RPMI8226 (cell line): ENCODE measurements at regions not wholly inside any gene's neighbourhood (a gene's known extent, or its start where the extent isn't known, plus 50 kb on each side); places are given as distances from the start of the nearest gene placed in this dataset.

Source experiments
- DNase-seq: peaks from one replicate; pipeline ENCODE4 v3.0.0-alpha.2; 2015

DNA sequence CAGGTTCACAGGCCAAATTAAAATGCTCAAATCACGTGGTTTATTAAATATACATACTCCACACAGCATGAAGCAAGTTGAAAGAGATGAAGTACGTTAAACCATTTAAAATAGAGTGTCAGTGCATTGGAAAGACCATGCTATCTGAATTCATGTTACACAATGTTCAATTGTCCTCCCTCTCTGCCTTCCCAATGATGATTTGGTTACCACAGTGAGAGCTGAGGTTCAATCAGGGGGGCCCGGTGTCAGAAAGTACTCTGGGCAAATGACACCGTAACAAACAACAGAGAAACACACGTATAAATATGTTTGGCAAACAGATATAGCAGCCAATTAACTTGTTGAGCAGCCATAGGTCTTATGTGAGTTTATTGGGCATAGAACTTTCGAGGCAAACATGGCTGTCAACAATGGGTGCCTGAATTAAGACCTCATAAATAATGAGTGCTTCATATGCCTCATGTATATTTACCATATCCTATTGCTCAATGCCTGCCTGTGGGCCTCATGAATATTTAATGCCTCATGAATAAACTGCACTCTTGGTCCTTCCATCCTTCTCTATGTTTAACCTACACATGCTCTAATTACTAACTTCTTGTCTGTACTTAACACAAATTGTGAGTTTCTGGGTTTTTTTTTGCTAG, 641.5 kb downstream of the PLOD2 start:
- no peak for DNase-seq

DNA sequence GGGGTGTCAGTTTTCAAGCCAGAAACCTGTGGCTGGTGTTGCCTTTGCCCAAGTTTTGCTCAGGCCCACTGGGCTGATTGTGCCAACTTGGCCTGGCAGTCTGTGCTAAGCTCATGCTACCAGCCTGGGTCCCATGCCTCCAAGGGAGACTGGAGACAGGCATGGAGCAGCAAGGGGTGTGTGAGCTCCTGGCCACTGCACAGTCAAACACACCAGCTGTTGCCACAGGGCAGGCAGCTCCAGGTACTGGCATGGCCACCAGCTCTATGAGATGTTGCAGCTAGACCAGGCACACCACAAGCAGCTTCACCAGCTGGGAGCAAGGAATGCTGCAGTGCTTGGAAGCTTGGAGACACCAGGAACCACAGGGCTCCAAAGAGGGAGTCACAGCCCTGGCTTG, 638.8 kb downstream of the PLOD2 start:
- no peak for DNase-seq

DNA sequence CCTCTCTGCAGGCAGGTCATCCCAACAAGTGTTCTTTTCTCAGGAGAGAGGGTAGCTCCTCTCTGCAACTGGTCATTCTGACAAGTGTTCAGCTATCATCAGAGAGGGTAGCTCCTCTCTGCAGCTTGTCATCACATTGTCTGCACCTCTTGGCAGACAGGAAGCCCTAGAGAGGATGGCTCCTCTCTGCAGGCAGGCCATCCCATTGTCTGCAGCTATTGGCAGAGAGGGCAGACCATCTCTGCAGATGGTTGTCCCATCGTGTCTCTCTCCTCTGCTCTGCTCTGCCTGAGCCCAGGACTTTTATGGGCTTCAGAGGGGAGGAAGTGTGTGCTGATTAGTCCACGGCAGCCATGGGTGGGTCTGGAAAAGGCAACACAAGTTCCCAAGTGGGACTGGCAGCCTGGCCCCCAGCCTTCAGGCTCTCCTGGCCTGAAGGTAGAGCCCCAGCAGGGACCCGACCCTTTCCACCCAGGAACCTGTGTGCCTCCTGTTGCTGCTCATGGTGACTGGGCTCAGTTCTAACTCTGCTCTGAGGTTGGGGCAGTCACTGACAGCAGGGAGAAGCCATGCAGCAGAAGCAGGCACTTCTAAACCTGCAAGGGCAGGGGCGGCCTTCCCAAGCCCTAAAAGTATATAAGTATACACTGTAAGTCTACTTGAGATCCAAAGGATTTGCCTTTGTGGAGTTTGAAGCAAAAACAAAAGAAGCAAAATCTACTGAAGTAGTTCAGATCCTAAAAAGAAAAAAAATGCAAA, 637.9 kb downstream of the PLOD2 start:
- DNase-seq = no peak

DNA sequence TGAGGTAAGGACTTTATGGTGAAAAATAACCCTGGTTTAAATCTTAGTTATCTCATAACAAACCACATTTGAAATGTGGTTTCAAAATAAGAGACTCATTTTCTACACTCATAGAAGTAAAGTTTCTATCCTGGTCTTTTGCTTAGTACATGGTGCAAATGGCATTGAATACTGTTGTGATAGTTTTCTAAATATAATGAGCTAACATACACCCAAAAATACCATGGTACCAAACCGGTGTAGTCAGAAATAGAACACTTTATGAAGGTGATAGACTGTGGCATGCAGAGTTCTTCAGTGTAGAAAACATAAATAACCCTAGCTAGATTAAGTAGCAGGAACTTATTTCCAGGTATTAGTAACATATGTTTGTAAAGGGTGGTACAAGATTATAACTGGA, 629.4 kb downstream of the PLOD2 start:
- DNase-seq = no peak

DNA sequence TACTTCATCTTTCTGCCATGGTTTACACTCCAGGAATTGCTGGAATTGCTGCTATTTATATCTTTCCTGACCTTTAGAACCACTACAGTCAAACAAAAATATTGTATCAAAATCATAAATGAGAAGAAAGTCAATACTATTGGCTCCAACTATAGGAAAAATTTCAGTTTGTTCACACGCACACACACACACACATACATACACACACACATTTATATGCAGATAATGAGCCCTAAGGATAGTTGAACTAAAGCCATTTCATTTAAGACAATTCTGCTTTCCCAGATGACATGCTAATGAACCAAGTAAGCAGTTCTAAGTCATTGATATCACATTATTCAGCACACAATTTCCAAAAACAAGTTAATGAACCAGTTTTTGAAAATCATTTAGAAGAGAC, 627.3 kb downstream of the PLOD2 start:
- no peak for DNase-seq

DNA sequence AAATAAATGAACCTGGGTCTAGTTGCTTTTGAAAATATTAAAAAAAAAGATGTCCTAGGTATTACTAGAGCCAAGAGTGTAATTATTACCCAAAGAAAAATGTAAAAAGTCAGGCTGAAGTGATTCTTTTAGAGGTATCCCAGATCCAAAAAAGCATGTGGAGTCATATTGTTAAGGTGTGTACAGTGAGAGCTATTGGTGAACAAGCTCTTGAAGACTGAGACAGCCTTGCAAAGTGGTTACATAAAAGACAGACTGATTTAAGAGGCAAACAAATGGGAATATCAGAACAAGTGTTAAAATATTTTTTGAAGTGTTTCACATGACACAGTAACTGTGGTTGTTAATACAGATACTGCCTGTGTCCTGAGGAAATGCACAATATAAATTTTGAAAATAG, 624.5 kb downstream of the PLOD2 start:
- no peak for DNase-seq

DNA sequence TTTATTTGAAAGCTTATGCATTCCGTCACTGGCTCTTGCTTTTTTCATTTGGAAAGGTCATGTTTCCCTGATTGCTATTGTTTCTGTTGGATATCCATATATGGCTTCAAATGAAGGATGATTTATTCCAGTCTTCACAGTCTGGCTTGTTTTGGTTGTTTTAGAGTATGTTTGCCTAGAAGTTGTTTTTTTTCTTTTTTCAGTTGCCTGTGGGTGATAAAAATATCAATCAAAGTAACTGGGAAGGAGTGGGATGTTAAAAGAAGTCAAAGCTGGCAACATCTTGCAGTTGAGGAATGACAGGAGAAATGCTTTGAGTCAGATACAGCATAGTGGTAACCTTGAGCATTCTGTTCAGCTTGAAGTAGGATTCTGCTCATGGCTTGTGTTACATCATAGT, 610.5 kb downstream of the PLOD2 start:
- no peak for DNase-seq

DNA sequence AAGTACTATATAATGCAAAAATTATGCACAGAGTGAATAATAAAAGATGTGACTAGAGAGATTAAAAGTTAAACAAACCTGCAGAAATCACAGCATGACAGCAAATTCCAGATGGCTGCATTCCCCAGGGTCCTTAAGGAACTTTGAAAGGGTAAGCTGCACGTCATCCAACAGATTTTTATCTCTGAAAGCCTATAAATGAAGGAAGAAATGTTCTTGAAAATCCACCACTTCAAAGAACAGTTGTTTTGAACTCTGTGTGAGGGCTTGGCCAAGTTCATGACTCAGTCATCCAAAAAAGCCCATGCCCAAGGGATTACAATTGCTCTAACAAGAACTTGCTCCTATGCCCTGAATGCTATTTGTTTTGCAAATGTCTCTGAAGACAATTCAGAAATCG, 603.6 kb downstream of the PLOD2 start:
- DNase-seq = no peak

DNA sequence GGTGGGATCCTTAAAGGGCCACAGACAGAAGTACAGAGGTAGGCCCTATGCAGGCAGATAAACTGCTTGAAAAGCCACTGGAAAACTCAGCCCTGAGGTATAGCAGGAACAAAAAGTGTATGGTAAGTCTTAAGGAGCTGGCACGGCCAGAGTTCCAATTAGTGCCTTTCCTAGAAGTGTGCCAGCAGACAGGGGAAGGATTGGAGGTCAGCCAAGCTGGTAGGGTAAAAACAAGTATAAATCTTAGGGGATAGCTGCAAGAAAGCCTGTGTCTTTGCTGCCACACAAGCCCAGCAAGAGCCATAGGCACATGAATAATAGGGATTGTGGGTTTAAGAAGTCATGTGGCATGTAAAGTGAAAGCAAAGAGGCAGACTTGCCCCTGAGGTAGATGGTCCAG, 582.5 kb downstream of the PLOD2 start:
- peak; percentile 15 for DNase-seq

DNA sequence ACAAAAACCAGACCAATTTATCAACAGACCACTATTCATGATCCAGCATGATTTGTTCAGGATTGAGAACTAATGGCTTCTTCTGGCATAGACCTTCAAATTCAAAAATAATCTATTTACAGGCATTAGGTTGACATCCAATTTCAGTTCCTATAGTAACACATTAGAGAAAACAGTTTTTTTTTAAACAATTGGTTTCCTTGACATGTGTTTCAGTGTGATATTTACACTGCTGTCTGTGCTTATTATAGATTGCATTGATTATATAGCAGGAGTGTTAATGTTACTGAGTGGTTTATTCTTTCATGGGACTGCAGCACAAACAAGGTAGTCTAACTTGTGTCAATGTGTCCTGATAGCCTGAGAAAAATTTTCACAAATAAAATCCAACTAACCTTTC, 579.3 kb downstream of the PLOD2 start:
- no peak for DNase-seq

DNA sequence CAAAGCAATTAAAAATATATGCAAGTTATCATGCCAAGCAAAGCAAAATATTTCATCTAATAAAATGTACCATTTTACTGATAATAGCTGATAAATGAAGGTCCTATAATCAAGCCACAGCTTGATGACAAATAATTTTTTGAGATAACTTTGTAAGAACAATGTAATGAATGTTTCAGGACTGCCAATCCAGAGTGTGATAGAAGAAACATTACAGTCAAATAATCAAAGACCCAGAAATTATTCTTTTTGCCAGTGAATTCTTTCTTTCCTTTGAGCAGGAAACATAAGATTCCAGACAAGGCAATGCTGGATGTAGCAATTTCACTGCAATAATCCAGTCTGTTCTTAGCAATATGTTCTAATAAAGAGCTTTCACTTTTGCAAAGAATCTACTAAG, 556.1 kb downstream of the PLOD2 start:
- DNase-seq = no peak

DNA sequence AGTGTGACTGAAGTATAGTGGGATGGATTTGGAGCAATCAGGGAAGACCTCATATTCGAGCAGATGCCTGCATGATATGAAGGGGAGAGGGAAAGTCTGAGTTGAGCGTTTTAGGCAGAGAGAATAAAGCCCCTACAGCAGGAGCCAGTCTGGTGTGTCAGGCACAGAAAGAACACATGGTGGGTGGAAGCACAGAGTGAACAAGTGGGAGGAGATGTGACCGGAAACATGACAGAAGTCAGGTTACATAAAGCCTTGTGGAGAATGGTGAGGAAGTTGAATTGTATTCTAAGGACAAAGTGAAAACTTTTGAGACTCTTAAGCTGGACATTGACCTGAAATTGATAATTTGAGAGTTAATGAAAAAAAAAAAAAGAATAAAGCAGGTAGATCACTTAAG, 541.0 kb downstream of the PLOD2 start:
- DNase-seq = no peak

DNA sequence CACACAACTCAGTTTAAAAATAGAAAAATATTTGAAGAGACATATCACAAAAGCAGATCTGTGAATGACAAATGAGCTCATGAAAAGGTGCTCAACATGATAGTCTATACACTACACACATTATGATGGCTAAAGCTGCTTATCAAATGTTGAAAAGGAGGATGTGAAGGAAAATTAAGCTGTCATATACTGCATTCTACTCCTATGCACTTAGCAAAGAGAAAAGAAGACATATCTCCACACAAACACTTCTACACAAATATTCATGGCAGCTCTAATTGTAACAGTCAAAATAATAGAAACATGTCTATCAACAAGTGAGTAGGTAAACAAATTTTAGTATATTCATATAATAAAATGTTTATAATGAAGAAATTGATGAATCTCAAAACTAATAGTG, 540.5 kb downstream of the PLOD2 start:
- DNase-seq = no peak

DNA sequence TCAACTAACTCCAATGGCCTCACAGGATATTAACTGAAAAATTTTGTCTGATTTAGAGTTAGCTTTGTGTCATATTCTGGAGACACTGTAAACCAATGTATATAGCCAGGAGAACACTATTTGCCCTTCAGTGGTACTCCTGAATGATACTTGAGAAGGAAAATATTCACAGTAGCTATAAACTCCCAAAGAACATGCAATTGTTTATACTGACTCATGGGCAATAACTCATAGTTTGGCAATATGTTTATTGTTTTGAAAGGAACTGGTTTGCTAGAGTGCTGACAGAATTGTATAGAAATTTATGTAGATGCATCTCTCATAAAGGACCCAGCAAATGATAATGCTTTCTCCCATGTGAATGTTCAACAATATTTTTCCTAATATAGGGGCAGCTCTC, 537.6 kb downstream of the PLOD2 start:
- no peak for DNase-seq

DNA sequence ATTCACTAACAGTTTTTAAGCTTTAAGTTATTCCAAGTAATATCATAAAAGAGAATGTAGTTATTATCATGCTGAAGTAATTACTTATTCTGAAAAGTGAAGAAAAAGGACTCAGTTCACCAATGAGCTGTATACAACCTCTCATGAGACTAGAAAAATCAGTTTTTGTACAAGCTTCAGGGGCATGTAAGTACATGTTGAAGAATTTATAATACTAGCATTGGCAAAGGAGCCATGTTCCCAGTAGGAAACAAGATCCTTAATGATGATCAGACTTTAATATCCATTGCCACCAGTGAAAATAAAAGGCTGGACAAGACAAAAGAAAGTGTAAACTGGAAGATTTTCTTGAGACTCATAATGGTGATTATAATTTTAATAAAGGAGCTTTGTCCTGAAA, 532.8 kb downstream of the PLOD2 start:
- no peak for DNase-seq

DNA sequence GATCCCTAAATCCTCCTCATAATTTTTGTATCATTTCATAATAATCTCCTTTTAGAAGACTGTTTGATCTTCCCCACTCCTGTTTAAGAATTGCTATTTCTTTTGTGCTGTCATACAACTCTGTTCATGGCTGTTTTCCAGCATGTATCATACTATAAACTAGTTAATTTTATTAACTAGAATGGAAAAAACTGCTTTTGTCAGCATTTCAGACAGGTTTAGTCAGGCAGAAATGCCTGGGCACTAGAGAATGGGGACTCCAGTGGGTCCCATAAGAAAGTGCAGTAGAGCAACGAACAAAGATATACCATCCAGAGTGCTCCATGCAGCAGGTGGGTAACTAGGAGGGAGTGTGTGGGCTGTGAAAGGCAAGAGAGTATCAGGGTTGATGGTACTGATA, 523.9 kb downstream of the PLOD2 start:
- no peak for DNase-seq

DNA sequence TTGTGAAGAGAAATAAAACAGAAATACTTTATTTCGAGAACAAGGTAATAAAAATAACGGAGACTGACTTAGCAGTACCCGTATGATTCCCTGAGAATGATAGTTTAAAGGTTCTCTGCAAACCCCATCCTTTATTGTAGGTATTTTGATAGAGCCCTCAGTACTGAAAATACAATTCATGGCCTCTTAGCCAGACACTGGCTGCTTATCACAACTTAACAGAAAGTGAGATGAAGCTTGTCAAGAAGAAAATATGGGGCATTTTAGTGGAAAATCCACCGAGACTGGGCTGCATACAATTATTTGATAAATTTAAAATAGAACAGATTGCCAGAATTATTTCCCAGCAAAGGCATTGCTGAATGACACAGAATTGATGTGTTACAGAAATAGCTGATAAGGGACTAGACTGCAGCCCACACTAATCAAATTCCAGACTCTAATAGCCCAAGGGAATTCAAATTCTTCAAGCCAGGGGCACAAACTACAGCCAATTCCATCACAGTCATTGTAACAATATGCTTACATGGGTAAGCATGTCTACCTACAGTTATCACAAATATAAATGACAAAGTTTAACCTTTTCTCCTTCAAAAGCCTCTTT, 521.9 kb downstream of the PLOD2 start:
- no peak for DNase-seq

DNA sequence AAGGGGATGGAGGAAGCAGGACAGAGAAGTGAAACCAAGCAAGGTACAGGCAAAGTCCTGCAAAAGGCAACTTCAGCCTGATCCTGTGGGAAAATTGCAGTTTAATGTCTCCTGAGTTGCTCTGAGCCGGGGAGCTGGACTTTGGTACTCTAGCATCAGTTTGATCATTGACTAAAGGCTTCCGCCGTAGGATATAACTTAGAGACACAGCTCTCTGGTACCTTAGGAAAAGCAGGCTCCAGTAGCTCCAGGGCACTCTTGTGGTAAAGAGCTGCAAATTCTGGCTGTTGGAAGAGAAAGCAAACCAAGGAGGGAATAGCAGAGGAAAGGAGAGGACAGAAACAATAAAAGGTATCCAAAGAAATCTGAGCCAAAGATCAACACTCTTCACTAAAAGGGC, 521.1 kb downstream of the PLOD2 start:
- DNase-seq = no peak

DNA sequence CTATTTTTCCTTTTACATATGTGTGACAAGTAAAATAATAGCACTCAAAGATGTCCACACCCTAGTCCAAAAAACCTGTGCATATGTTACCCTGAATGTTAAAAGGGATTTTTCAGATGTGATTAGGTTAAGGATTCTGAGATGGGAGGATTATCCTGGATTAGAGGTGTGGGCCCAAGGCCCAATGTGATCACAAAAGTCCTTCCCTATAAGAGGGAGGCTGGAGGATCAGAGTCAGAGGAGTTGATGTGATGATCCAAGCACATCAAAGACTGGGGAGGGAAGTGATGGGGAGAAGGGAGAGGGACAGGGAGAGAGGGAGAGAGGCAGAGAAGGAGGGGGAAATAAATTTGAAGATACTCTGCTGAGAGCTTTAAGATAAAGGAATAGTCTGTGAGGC, 512.6 kb downstream of the PLOD2 start:
- DNase-seq = no peak

DNA sequence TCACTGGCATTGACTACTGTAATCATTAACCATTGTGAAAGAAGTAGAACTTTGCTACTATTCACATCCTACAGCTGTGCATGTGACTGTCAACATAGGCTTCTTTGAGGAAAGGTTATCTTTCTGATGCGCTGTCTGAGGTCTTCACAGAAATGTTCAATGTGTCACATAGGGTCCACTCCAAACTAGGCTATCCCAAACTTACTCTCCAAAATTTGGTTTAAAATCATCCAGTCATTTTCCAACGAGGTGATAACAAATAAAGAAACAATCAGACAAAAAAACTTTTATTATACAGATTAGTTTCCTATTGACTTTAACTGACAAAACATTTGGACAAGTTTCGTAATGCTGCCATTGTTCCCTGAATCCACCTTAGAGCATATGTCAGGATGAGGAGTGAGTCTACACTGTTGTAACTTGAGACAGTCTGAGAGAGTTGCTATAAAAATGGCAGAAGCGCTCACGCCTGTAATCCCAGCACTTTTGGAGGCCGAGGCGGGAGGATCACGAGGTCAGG, 511.6 kb downstream of the PLOD2 start:
- no peak for DNase-seq

DNA sequence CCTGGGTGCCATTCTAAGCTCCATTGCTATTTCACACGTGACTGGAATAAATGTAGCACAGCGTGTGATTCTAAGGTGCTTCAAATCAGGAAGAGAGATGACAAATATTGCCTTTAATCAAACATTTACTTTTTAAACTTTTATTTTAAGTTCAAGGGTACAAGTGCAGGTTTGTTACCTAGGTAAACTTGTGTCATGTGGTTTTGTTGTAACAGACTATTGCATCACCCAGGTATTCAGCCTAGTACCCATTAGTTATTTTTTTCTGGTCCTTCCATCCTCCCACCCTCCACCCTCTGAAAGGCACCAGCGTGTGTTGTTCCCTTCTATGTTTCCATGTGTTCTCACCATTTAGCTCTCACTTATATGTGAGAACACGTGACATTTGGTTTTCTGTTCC, 510.8 kb downstream of the PLOD2 start:
- no peak for DNase-seq

DNA sequence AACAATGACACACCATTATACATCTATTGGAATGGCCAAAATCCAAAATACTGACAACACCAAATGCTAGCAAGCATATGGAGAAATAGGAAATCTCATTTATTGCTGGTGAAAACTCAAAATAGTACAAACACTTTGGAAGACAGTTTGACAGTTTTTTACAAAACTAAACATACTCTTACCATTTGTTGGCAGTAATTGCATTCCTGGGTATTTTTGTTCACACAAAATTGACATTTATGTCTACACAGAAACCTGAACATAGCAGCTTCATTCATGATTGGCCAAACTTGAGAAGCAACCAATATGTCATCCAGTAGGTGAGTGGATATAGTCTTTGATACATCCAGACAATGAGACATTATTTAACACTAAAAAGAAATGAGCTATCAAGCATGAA, 489.9 kb downstream of the PLOD2 start:
- no peak for DNase-seq

DNA sequence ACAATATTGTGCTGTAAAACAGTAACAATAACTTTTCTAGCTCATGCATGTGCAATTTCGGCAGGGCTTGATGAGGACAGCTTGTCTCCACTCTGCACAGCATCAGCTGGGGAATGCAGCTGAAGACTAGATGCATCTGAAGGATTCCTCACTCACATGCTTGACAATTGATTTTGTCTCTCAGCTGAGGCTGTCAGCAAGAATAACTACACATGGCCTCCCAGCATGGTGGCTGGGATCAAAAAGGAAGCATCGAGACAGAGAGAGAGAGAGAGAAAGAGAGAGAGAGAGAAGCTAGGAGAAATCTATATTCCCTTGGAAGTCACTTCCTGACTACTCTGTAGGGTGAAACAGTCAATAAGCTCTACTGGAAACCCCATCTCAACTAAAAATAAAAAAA, 487.1 kb downstream of the PLOD2 start:
- no peak for DNase-seq

DNA sequence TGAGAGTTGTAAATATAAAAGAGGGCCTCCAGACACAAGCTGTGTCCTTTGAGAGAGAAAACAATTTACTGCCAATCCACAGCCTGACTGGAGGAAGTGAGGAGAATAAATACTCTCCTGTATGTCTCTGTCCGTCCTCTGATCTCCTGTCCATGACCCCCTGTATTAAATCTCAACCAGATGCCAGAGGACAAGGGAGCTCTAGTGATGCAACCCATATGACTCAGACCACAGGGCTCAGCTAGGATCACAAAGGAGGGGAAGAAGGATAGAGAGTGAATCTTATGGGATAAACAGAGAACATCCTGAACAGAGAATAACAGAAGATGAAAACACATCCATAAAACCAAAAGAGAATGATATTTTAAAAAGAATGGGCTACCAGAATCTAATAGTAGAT, 482.6 kb downstream of the PLOD2 start:
- no peak for DNase-seq
